Peyer's patch (tissue), 4 donors: ENCODE measurements at regions not wholly inside any gene's neighbourhood (a gene's known extent, or its start where the extent isn't known, plus 50 kb on each side); places are given as distances from the start of the nearest gene placed in this dataset.

ENCODE experiments used
- CTCF ChIP-seq, 6 experiments: fragments of 450-650 bp in 4 of 6; fragments of 200-600 bp in 2 of 6; sonication (generic) in 1 of 6; IDR thresholded peaks; one replicate each; pipeline ENCODE4 v1.5.1; 2017 to 2019; ENCODE audit warnings: antibody characterized with exemption in 6 of 6, mild to moderate bottlenecking in 3 of 6, moderate library complexity in 1 of 6
- POLR2A ChIP-seq, 2 donors: fragments of 450-650 bp; IDR thresholded peaks; one replicate each; pipeline ENCODE4 v1.5.1; 2017; ENCODE audit warnings: antibody characterized with exemption in 2 of 2, mild to moderate bottlenecking in 2 of 2, moderate library complexity in 2 of 2

GRCh38 chr1:98217601-98218000 lies 296.8 kb upstream of the DPYD start:
- TF ChIP-seq CTCF (IDR thresholded peaks at IDR 0.05) (no peak), POLR2A (IDR thresholded peaks at IDR 0.05) (no peak)
